ENCODE measurements at regions not wholly inside any gene's neighbourhood (a gene's known extent, or its start where the extent isn't known, plus 50 kb on each side); places are given as distances from the start of the nearest gene placed in this dataset.

- Histone ChIP-seq H3K27ac (no peak overlapping the region), H3K4me1 (no peaks in the 10 kb centered on the region), H3K4me3 (no peak overlapping the region), H3K27me3 (no peaks in the 10 kb centered on the region), H3K36me3 (replicated peaks in 1 of 2; ENCODE audit: insufficient read depth in 1 of 2, low read depth in 2 of 2) (no peaks in the 10 kb centered on the region), H3K9me3 (no peaks in the 10 kb centered on the region)
- DNase-seq = no peak
- 41 to 77% methylated on average over 3 of the region's 3 CpGs for WGBS, 2 donors
- intact Hi-C loops (cut with DNase I) = no loop called here
- TF ChIP-seq, protein P1, sequence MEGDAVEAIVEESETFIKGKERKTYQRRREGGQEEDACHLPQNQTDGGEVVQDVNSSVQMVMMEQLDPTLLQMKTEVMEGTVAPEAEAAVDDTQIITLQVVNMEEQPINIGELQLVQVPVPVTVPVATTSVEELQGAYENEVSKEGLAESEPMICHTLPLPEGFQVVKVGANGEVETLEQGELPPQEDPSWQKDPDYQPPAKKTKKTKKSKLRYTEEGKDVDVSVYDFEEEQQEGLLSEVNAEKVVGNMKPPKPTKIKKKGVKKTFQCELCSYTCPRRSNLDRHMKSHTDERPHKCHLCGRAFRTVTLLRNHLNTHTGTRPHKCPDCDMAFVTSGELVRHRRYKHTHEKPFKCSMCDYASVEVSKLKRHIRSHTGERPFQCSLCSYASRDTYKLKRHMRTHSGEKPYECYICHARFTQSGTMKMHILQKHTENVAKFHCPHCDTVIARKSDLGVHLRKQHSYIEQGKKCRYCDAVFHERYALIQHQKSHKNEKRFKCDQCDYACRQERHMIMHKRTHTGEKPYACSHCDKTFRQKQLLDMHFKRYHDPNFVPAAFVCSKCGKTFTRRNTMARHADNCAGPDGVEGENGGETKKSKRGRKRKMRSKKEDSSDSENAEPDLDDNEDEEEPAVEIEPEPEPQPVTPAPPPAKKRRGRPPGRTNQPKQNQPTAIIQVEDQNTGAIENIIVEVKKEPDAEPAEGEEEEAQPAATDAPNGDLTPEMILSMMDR (IDR thresholded peaks at IDR 0.05) = no peak
- no peak for TF ChIP-seq POLR2A (IDR thresholded peaks at IDR 0.05)
- ATAC-seq = no peak
Measured at GRCh38 chr5:165139721-165140120, 1634.3 kb downstream of the MAT2B start.

- Histone ChIP-seq H3K9me3 (no peaks in the 10 kb centered on the region), H3K4me1 (no peaks in the 10 kb centered on the region), H3K27ac (no peak overlapping the region), H3K27me3 (no peaks in the 10 kb centered on the region), H3K4me3 (no peak overlapping the region), H3K36me3 (replicated peaks in 1 of 2; ENCODE audit: insufficient read depth in 1 of 2, low read depth in 2 of 2) (no peaks in the 10 kb centered on the region)
- no peak for TF ChIP-seq POLR2A (IDR thresholded peaks at IDR 0.05)
- TF ChIP-seq, protein P1 (IDR thresholded peaks at IDR 0.05) = no peak
- WGBS, 2 donors = 32 to 34% methylated on average over 4 of the region's 4 CpGs
- no peak for DNase-seq
- intact Hi-C loops (cut with DNase I) = no loop called here
- no peak for ATAC-seq
Measured at GRCh38 chr5:165143741-165144140, 1638.3 kb downstream of the MAT2B start.

DNA sequence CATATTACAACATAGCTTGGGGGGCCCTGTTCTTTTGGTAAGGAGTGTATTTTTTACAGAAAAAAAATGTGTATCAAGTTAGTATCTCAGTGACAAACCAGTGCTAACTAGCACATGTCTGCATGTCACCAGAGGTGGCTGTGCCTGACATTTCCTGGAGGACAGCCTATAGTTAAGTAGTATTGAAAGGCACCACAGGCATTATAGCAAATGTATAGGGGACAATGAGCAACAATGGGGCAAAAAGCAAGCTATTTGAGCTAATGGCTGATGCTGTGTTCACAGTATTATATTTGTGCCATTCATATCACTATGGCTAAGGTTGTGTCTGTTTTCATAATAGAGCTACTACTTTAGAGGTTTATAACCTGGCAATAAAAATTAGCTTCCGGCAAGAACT lies 1644.0 kb downstream of the MAT2B start:
- intact Hi-C loops (cut with DNase I) = no loop called here
- no peaks in the 10 kb centered on the region for H3K9me3 ChIP-seq
- no peak overlapping the region for H3K4me3 ChIP-seq
- DNase-seq (no peak), ATAC-seq (no peak)
- H3K27ac ChIP-seq = no peak overlapping the region
- WGBS, 2 donors = 81 to 86% methylated on average over 1 of the region's 1 CpG
- TF ChIP-seq POLR2A (IDR thresholded peaks at IDR 0.05) = no peak
- TF ChIP-seq, protein P1 (IDR thresholded peaks at IDR 0.05) = no peak
- H3K36me3 ChIP-seq (replicated peaks in 1 of 2; ENCODE audit: insufficient read depth in 1 of 2, low read depth in 2 of 2) = no peaks in the 10 kb centered on the region
- no peaks in the 10 kb centered on the region for H3K4me1 ChIP-seq
- no peaks in the 10 kb centered on the region for H3K27me3 ChIP-seq

- Histone ChIP-seq H3K27me3 (no peaks in the 10 kb centered on the region), H3K9me3 (no peaks in the 10 kb centered on the region), H3K4me3 (no peak overlapping the region), H3K27ac (no peak overlapping the region), H3K36me3 (replicated peaks in 1 of 2; ENCODE audit: insufficient read depth in 1 of 2, low read depth in 2 of 2) (no peaks in the 10 kb centered on the region), H3K4me1 (no peaks in the 10 kb centered on the region)
- DNase-seq = no peak
- no peak for ATAC-seq
- TF ChIP-seq, protein P1 (IDR thresholded peaks at IDR 0.05) = no peak
- TF ChIP-seq POLR2A (IDR thresholded peaks at IDR 0.05) = no peak
- WGBS, 2 donors = 30 to 32% methylated on average over 2 of the region's 2 CpGs
- intact Hi-C loops (cut with DNase I) = no loop called here
Measured at GRCh38 chr5:165152058-165152457, 1646.6 kb downstream of the MAT2B start.

- no peak for TF ChIP-seq POLR2A (IDR thresholded peaks at IDR 0.05)
- TF ChIP-seq, protein P1 (IDR thresholded peaks at IDR 0.05) = no peak
- H3K4me1 ChIP-seq = no peaks in the 10 kb centered on the region
- no peaks in the 10 kb centered on the region for H3K27me3 ChIP-seq
- intact Hi-C loops (cut with DNase I) = no loop called here
- H3K27ac ChIP-seq = no peak overlapping the region
- no peaks in the 10 kb centered on the region for H3K36me3 ChIP-seq (replicated peaks in 1 of 2; ENCODE audit: insufficient read depth in 1 of 2, low read depth in 2 of 2)
- WGBS, 2 donors = 57 to 92% methylated on average over 1 of the region's 1 CpG
- no peak for DNase-seq
- ATAC-seq = no peak
- no peak overlapping the region for H3K4me3 ChIP-seq
- no peaks in the 10 kb centered on the region for H3K9me3 ChIP-seq
Measured at GRCh38 chr5:165157219-165157618, 1651.8 kb downstream of the MAT2B start.
